ENCODE measurements at regions not wholly inside any gene's neighbourhood (a gene's known extent, or its start where the extent isn't known, plus 50 kb on each side); places are given as distances from the start of the nearest gene placed in this dataset.

DNA sequence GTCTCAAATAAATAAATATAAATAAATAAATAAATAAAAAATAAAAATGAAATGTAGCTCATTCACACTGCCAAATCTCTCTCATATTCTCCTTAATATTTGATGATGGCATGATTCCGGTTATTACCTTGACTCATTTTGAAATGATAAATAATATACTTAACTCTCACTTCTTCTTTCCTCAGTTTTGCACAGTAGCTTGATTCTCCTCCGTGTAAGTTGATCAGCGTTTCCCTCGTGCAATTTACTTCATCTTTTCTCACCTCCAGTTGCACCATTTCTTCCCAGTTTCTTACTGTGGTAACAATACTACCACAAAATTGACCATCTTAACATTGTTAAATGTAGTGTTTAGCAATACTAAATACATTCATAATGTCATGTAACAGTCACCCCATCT is 111.6 kb downstream of the RIPK4 start:
- H2BK120ac ChIP-seq (ENCODE audit: low read depth, low read length): no peak overlapping the region

GRCh38 chr21:41653954-41654491 is 112.8 kb downstream of the RIPK4 start:
- H3K4ac ChIP-seq (ENCODE audit: low read length): no peak overlapping the region
- H2AK5ac ChIP-seq (ENCODE audit: low read depth, low read length): no peak overlapping the region
- no peak overlapping the region for H2BK120ac ChIP-seq (ENCODE audit: low read depth, low read length)
- no CpG with 5 or more reads among the region's 3 CpGs for WGBS, 2 donors (ENCODE audit: extremely low coverage in 2 of 2, insufficient read length in 2 of 2, insufficient replicate concordance in 1 of 2)
- H3K27me3 ChIP-seq (ENCODE audit: control insufficient read depth in 3 of 3, insufficient read depth in 3 of 3, low read depth in 1 of 3, low read length in 3 of 3): no peaks in the 10 kb centered on the region
- no peaks in the 10 kb centered on the region for H3K9me3 ChIP-seq (replicated peaks in 1 of 2; ENCODE audit: control insufficient read depth in 2 of 2, insufficient read depth in 1 of 2, low read depth in 1 of 2, low read length in 2 of 2)
- no peak overlapping the region for H2AFZ ChIP-seq (ENCODE audit: low read length)
- H2BK15ac ChIP-seq (ENCODE audit: low read length): no peak overlapping the region
- no peak overlapping the region for H4K91ac ChIP-seq (ENCODE audit: low read depth, low read length, poor library complexity)
- H3K4me1 ChIP-seq (ENCODE audit: control insufficient read depth in 2 of 2, insufficient read depth in 1 of 2, low read depth in 1 of 2, low read length in 2 of 2): peaks cover 3 to 13% of the 10 kb centered on the region in 2 donors
- H2BK12ac ChIP-seq (ENCODE audit: low read length): no peak overlapping the region
- no peak overlapping the region for H3K27ac ChIP-seq (replicated peaks; ENCODE audit: low read length)
- no peak for DNase-seq (ENCODE audit: low spot score)
- H3K4me3 ChIP-seq (ENCODE audit: low read length in 2 of 2): no peak overlapping the region
- no peak overlapping the region for H3K23ac ChIP-seq (ENCODE audit: low read depth, low read length, poor library complexity)
- no peak overlapping the region for H3K18ac ChIP-seq (ENCODE audit: low read length)
- H3K4me2 ChIP-seq (ENCODE audit: insufficient read depth, low read length, poor library complexity, severe bottlenecking): no peak overlapping the region
- no peak overlapping the region for H3K14ac ChIP-seq (ENCODE audit: low read length)
- no peak overlapping the region for H2BK5ac ChIP-seq (ENCODE audit: low read length)
- no peaks in the 10 kb centered on the region for H3K79me1 ChIP-seq (ENCODE audit: low read depth, low read length)
- no peaks in the 10 kb centered on the region for H3K36me3 ChIP-seq (replicated peaks in 1 of 2; ENCODE audit: control insufficient read depth in 2 of 2, insufficient read depth in 2 of 2, low read length in 2 of 2)
- H3K9ac ChIP-seq (ENCODE audit: low read depth, low read length, poor library complexity): no peak overlapping the region
- no peak overlapping the region for H4K8ac ChIP-seq (ENCODE audit: low read depth, low read length)

More for the DNA sequence above, 111.6 kb downstream of the RIPK4 start:
- H3K27me3 ChIP-seq (ENCODE audit: control insufficient read depth in 3 of 3, insufficient read depth in 3 of 3, low read depth in 1 of 3, low read length in 3 of 3): no peaks in the 10 kb centered on the region
- H3K4me2 ChIP-seq (ENCODE audit: insufficient read depth, low read length, poor library complexity, severe bottlenecking): no peak overlapping the region
- H4K8ac ChIP-seq (ENCODE audit: low read depth, low read length): no peak overlapping the region
- no peak overlapping the region for H3K4ac ChIP-seq (ENCODE audit: low read length)
- H2BK12ac ChIP-seq (ENCODE audit: low read length): no peak overlapping the region
- H3K4me3 ChIP-seq (ENCODE audit: low read length in 2 of 2): no peak overlapping the region
- H3K9ac ChIP-seq (ENCODE audit: low read depth, low read length, poor library complexity): no peak overlapping the region
- H4K91ac ChIP-seq (ENCODE audit: low read depth, low read length, poor library complexity): no peak overlapping the region
- H3K23ac ChIP-seq (ENCODE audit: low read depth, low read length, poor library complexity): no peak overlapping the region
- no peak for DNase-seq (ENCODE audit: low spot score)
- no peaks in the 10 kb centered on the region for H3K9me3 ChIP-seq (replicated peaks in 1 of 2; ENCODE audit: control insufficient read depth in 2 of 2, insufficient read depth in 1 of 2, low read depth in 1 of 2, low read length in 2 of 2)
- no peak overlapping the region for H3K14ac ChIP-seq (ENCODE audit: low read length)
- no peak overlapping the region for H2BK15ac ChIP-seq (ENCODE audit: low read length)
- H3K27ac ChIP-seq (replicated peaks; ENCODE audit: low read length): no peak overlapping the region
- H3K18ac ChIP-seq (ENCODE audit: low read length): no peak overlapping the region
- H2AFZ ChIP-seq (ENCODE audit: low read length): no peak overlapping the region
- no peaks in the 10 kb centered on the region for H3K36me3 ChIP-seq (replicated peaks in 1 of 2; ENCODE audit: control insufficient read depth in 2 of 2, insufficient read depth in 2 of 2, low read length in 2 of 2)
- H2BK5ac ChIP-seq (ENCODE audit: low read length): no peak overlapping the region
- peaks cover 3 to 13% of the 10 kb centered on the region in 2 donors for H3K4me1 ChIP-seq (ENCODE audit: control insufficient read depth in 2 of 2, insufficient read depth in 1 of 2, low read depth in 1 of 2, low read length in 2 of 2)
- H3K79me1 ChIP-seq (ENCODE audit: low read depth, low read length): no peaks in the 10 kb centered on the region
- H2AK5ac ChIP-seq (ENCODE audit: low read depth, low read length): no peak overlapping the region
- no CpG with 5 or more reads among the region's 4 CpGs for WGBS, 2 donors (ENCODE audit: extremely low coverage in 2 of 2, insufficient read length in 2 of 2, insufficient replicate concordance in 1 of 2)

GRCh38 chr21:41653243-41653953 is 113.5 kb downstream of the RIPK4 start:
- no CpG with 5 or more reads among the region's 13 CpGs for WGBS, 2 donors (ENCODE audit: extremely low coverage in 2 of 2, insufficient read length in 2 of 2, insufficient replicate concordance in 1 of 2)
- H3K14ac ChIP-seq (ENCODE audit: low read length): no peak overlapping the region
- H2BK5ac ChIP-seq (ENCODE audit: low read length): no peak overlapping the region

GRCh38 chr21:41651830-41652229 is 115.0 kb downstream of the RIPK4 start:
- H3K4me3 ChIP-seq (ENCODE audit: low read length in 2 of 2): no peak overlapping the region
- no peak overlapping the region for H2BK15ac ChIP-seq (ENCODE audit: low read length)
- no peaks in the 10 kb centered on the region for H3K4me1 ChIP-seq (ENCODE audit: control insufficient read depth in 2 of 2, insufficient read depth in 1 of 2, low read depth in 1 of 2, low read length in 2 of 2)
- no peak overlapping the region for H3K4me2 ChIP-seq (ENCODE audit: insufficient read depth, low read length, poor library complexity, severe bottlenecking)
- H3K4ac ChIP-seq (ENCODE audit: low read length): no peak overlapping the region
- H3K27me3 ChIP-seq (ENCODE audit: control insufficient read depth in 3 of 3, insufficient read depth in 3 of 3, low read depth in 1 of 3, low read length in 3 of 3): no peaks in the 10 kb centered on the region
- no peak overlapping the region for H3K18ac ChIP-seq (ENCODE audit: low read length)
- H3K23ac ChIP-seq (ENCODE audit: low read depth, low read length, poor library complexity): no peak overlapping the region
- H3K27ac ChIP-seq (replicated peaks; ENCODE audit: low read length): no peak overlapping the region
- no peak for DNase-seq (ENCODE audit: low spot score)
- H3K79me1 ChIP-seq (ENCODE audit: low read depth, low read length): no peaks in the 10 kb centered on the region
- H2BK120ac ChIP-seq (ENCODE audit: low read depth, low read length): no peak overlapping the region
- H2BK12ac ChIP-seq (ENCODE audit: low read length): no peak overlapping the region
- no peaks in the 10 kb centered on the region for H3K9me3 ChIP-seq (replicated peaks in 1 of 2; ENCODE audit: control insufficient read depth in 2 of 2, insufficient read depth in 1 of 2, low read depth in 1 of 2, low read length in 2 of 2)
- no peak overlapping the region for H2BK5ac ChIP-seq (ENCODE audit: low read length)
- no peak overlapping the region for H4K91ac ChIP-seq (ENCODE audit: low read depth, low read length, poor library complexity)
- H4K8ac ChIP-seq (ENCODE audit: low read depth, low read length): no peak overlapping the region
- H2AFZ ChIP-seq (ENCODE audit: low read length): no peak overlapping the region
- no peak overlapping the region for H2AK5ac ChIP-seq (ENCODE audit: low read depth, low read length)
- H3K9ac ChIP-seq (ENCODE audit: low read depth, low read length, poor library complexity): no peak overlapping the region
- no CpG with 5 or more reads among the region's 6 CpGs for WGBS, 2 donors (ENCODE audit: extremely low coverage in 2 of 2, insufficient read length in 2 of 2, insufficient replicate concordance in 1 of 2)
- no peaks in the 10 kb centered on the region for H3K36me3 ChIP-seq (replicated peaks in 1 of 2; ENCODE audit: control insufficient read depth in 2 of 2, insufficient read depth in 2 of 2, low read length in 2 of 2)
- H3K14ac ChIP-seq (ENCODE audit: low read length): no peak overlapping the region

More at GRCh38 chr21:41653243-41653953, 113.5 kb downstream of the RIPK4 start:
- Histone ChIP-seq H3K27me3 (ENCODE audit: control insufficient read depth in 3 of 3, insufficient read depth in 3 of 3, low read depth in 1 of 3, low read length in 3 of 3) (no peaks in the 10 kb centered on the region), H4K8ac (ENCODE audit: low read depth, low read length) (no peak overlapping the region), H3K18ac (ENCODE audit: low read length) (no peak overlapping the region), H3K9me3 (replicated peaks in 1 of 2; ENCODE audit: control insufficient read depth in 2 of 2, insufficient read depth in 1 of 2, low read depth in 1 of 2, low read length in 2 of 2) (no peaks in the 10 kb centered on the region), H3K23ac (ENCODE audit: low read depth, low read length, poor library complexity) (no peak overlapping the region), H2BK15ac (ENCODE audit: low read length) (no peak overlapping the region), H3K4me3 (ENCODE audit: low read length in 2 of 2) (no peak overlapping the region), H2BK12ac (ENCODE audit: low read length) (no peak overlapping the region), H3K79me1 (ENCODE audit: low read depth, low read length) (no peaks in the 10 kb centered on the region), H3K4me1 (ENCODE audit: control insufficient read depth in 2 of 2, insufficient read depth in 1 of 2, low read depth in 1 of 2, low read length in 2 of 2) (peaks cover 2 to 9% of the 10 kb centered on the region in 2 donors), H3K9ac (ENCODE audit: low read depth, low read length, poor library complexity) (no peak overlapping the region), H2AFZ (ENCODE audit: low read length) (no peak overlapping the region), H2BK120ac (ENCODE audit: low read depth, low read length) (no peak overlapping the region), H3K36me3 (replicated peaks in 1 of 2; ENCODE audit: control insufficient read depth in 2 of 2, insufficient read depth in 2 of 2, low read length in 2 of 2) (no peaks in the 10 kb centered on the region), H3K27ac (replicated peaks; ENCODE audit: low read length) (no peak overlapping the region), H3K4ac (ENCODE audit: low read length) (no peak overlapping the region), H3K4me2 (ENCODE audit: insufficient read depth, low read length, poor library complexity, severe bottlenecking) (no peak overlapping the region), H4K91ac (ENCODE audit: low read depth, low read length, poor library complexity) (no peak overlapping the region), H2AK5ac (ENCODE audit: low read depth, low read length) (no peak overlapping the region)
- no peak for DNase-seq (ENCODE audit: low spot score)

All from neuronal stem cell (in vitro differentiated cells).